ENCODE measurements at regions not wholly inside any gene's neighbourhood (a gene's known extent, or its start where the extent isn't known, plus 50 kb on each side); places are given as distances from the start of the nearest gene placed in this dataset.

DNA sequence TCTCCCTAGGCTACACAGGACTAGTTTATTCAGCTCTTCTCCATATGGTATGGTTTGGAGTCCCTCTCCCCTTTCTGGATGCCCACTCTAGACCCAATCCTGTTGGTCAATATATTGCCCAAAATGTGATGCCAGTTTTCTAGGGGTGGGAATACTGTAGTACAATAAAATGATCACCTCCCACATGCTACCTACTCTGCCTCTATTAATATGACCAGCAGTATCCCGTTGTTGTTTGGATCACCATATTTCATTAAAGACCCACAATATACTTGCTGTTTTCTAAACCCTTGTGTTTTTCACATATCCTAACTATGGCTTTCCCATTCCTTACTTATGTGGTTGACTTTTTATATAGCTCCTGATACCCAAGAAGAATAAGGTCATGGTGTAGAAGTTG is 95.9 kb upstream of the IGSF21 start:
- TF ChIP-seq, protein P1, sequence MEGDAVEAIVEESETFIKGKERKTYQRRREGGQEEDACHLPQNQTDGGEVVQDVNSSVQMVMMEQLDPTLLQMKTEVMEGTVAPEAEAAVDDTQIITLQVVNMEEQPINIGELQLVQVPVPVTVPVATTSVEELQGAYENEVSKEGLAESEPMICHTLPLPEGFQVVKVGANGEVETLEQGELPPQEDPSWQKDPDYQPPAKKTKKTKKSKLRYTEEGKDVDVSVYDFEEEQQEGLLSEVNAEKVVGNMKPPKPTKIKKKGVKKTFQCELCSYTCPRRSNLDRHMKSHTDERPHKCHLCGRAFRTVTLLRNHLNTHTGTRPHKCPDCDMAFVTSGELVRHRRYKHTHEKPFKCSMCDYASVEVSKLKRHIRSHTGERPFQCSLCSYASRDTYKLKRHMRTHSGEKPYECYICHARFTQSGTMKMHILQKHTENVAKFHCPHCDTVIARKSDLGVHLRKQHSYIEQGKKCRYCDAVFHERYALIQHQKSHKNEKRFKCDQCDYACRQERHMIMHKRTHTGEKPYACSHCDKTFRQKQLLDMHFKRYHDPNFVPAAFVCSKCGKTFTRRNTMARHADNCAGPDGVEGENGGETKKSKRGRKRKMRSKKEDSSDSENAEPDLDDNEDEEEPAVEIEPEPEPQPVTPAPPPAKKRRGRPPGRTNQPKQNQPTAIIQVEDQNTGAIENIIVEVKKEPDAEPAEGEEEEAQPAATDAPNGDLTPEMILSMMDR (IDR thresholded peaks at IDR 0.05; ENCODE audit: extremely low read depth, insufficient read depth, missing control alignments), result no peak
- no peak for DNase-seq (ENCODE audit: low spot score)
- in situ Hi-C loops (cut with MboI; ENCODE audit: low pct_unique_long_range_greater_than_20kb, low sequenced_read_pairs, unreplicated experiment), result no loop called here

DNA sequence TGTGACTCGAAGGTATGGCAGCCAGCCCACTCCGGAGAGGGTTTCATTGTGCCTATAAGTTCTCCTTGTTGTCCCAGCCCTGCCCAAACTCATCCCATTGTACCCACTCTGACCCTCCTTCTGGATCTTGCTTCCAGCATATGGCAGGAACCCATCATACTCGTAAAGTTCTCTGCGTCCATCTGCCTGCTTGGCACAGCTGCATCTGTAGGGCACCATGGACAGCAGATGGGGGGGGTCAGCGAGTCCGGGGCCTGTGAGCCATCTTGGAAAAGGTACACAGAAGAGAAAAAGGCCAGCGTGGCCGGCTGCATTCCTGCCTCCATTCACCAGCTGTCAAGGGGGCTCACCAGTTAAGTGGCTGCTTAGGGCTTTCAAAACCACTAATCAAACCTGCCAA is 94.9 kb upstream of the IGSF21 start:
- no peak for DNase-seq (ENCODE audit: low spot score)
- TF ChIP-seq, protein P1 (IDR thresholded peaks at IDR 0.05; ENCODE audit: extremely low read depth, insufficient read depth, missing control alignments), result no peak
- in situ Hi-C loops (cut with MboI; ENCODE audit: low pct_unique_long_range_greater_than_20kb, low sequenced_read_pairs, unreplicated experiment), result no loop called here

DNA sequence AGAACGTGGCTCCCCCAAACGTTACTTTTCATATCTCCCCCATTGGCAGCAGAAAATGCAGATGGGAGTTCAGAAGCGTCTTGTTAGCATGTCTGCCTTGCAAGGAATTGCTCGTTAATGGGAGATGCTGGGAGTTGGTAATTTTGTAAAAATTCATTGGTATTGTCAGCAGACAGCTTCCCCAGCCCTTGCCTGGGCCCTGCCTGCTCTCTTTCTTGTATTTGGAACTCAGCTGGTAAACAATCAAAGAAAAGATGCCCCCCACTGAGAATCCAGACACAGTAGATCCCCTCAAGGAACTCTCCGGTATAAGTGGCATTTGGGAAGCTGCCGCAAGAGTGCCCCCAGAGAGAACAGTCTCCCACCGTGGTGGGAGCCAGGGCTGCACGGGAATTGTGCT is 94.4 kb upstream of the IGSF21 start:
- no peak for DNase-seq (ENCODE audit: low spot score)
- TF ChIP-seq, protein P1 (IDR thresholded peaks at IDR 0.05; ENCODE audit: extremely low read depth, insufficient read depth, missing control alignments), result no peak

DNA sequence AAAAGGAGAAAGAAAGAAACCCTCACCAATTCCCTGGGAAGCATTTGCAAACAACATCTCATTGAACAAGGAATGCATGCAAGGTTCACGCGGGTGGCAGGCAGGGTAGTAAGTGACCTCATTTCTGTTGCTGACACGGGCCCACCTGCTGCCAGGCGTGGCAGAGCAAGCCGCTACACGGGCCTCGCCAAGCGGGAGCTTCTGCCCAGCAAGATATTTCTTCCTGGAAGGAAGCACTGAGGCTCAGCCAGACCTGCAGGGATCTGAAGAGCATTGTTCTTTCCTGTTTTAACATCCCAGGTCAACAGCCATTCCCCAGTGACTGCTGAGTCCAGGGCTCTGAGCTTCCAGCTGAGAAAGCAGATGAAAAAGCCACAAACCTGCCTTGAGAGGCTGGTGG is 91.9 kb upstream of the IGSF21 start:
- DNase-seq (ENCODE audit: low spot score), result no peak
- in situ Hi-C loops (cut with MboI; ENCODE audit: low pct_unique_long_range_greater_than_20kb, low sequenced_read_pairs, unreplicated experiment), result no loop called here
- TF ChIP-seq, protein P1 (IDR thresholded peaks at IDR 0.05; ENCODE audit: extremely low read depth, insufficient read depth, missing control alignments), result no peak

More for the DNA sequence above, 94.4 kb upstream of the IGSF21 start:
- in situ Hi-C loops (cut with MboI; ENCODE audit: low pct_unique_long_range_greater_than_20kb, low sequenced_read_pairs, unreplicated experiment), result no loop called here

DNA sequence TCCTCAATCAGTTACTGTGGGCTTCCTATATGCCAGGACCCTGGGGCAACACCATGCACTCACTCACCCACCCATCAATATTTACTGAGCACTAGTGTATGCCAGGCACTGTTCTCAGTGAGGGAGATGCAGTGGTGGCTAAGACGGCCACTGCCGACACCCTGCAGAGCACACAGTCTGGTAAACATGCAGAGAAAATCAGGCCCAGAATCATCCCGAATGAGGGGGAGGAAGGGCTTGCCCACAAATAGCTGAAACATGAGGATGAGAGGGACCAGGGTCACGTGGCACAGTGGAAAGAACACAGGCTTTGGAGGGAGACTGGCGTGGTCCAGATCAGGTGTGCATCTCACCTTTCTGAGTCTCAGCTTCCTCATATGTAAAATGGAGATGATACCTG is 89.2 kb upstream of the IGSF21 start:
- no peak for DNase-seq (ENCODE audit: low spot score)

DNA sequence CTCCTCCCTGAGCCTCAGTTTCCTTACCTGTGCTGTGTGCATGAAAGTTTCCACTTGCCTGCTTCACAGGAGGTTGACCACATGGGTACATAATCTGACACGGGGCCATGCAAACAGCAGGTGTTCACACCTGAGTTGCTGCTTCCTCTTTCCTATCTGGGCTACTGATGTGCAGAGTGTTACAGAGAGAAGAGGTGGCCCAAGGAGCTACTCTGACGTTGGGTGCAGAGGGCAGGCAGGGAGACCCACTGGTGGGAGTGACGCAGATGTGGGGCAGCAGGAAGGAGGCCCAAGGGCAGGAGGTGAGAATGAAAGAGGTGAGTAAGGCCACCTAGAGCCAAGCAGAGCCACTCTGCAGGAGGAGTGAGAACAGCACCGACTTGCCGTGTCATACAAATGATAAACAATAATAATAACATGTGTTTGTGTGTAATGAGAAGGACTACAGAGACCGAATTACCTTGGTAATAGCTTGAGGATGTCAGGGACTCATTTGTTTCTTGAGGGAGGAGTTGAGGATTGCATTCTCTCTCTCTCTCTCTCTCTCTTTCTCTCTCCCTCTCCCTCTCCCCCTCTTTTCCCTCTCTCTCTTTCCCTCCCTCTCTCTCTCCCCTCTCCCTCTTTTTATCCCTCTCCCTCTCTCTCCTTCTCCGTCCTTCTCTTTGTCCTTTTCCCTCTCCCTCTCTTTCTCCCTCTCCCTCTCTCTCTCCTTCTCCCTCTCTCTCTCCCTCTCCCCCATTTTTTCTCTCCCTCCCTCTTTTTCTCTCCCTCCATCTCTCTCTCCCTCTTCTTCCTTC is 87.4 kb upstream of the IGSF21 start:
- in situ Hi-C loops (cut with MboI; ENCODE audit: low pct_unique_long_range_greater_than_20kb, low sequenced_read_pairs, unreplicated experiment), result no loop called here
- DNase-seq (ENCODE audit: low spot score), result no peak
- TF ChIP-seq, protein P1 (IDR thresholded peaks at IDR 0.05; ENCODE audit: extremely low read depth, insufficient read depth, missing control alignments), result no peak

More for the DNA sequence above, 89.2 kb upstream of the IGSF21 start:
- TF ChIP-seq, protein P1 (IDR thresholded peaks at IDR 0.05; ENCODE audit: extremely low read depth, insufficient read depth, missing control alignments), result no peak
- in situ Hi-C loops (cut with MboI; ENCODE audit: low pct_unique_long_range_greater_than_20kb, low sequenced_read_pairs, unreplicated experiment), result no loop called here

All from GM13977 (cell line).